GM18858 (cell line): ENCODE measurements at regions not wholly inside any gene's neighbourhood (a gene's known extent, or its start where the extent isn't known, plus 50 kb on each side); places are given as distances from the start of the nearest gene placed in this dataset.

ENCODE experiments used
- ATAC-seq: cut with Tn5 transposase; IDR thresholded peaks from one replicate; pipeline ENCODE4 v1.9.1; 2021; ENCODE audit not compliant: unreplicated experiment

DNA sequence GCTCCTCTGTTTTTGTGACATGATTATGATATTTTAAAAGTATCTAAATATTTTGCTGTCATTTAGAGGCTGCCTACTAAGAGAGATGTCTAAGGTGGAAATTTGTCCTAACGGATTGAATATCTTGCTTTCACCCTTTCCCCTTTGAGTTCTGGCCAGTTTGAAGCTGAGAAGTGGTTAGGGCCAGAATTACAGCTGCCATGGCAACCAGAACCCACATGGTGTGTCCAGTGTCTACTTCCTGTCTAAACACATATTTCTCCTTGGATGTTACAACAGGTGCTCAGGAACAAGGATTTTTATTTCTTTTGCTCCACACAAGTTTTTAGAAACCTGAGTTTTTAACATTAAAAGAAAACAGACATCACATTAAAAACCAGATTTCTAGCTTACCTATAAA is 335.1 kb upstream of the OR4E1 start:
- ATAC-seq = no peak

DNA sequence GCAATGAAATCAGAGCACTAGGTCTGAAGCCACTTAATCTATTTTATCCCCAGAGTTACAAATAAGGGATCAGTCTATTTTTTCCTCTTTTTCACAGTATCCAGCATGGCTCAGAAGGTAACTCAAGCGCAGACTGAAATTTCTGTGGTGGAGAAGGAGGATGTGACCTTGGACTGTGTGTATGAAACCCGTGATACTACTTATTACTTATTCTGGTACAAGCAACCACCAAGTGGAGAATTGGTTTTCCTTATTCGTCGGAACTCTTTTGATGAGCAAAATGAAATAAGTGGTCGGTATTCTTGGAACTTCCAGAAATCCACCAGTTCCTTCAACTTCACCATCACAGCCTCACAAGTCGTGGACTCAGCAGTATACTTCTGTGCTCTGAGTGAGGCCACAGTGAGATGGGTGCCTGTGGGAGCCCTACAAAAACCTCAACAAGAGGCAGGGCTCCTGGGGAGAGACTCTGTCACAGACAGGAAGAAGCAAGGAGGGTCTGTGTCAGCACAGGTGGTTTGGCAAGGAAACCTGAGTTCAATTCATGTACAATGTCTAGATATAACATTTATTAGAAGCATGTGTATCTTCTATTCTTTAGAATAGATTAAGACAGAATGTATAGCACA is 334.3 kb upstream of the OR4E1 start:
- no peak for ATAC-seq

DNA sequence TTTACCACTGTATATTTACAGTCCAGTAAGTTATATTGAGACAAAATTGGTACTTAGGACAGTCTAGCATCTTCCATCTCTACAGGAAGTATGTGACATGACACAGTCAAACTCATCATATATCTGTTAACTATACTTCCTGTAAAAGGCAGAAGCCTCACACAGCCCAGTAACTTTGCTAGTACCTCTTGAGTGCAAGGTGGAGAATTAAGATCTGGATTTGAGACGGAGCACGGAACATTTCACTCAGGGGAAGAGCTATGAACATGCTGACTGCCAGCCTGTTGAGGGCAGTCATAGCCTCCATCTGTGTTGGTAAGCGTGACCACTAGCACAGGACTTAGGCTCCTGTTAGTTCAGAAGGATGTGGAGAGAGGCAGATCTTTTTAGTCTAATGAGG is 333.7 kb upstream of the OR4E1 start:
- ATAC-seq = no peak

DNA sequence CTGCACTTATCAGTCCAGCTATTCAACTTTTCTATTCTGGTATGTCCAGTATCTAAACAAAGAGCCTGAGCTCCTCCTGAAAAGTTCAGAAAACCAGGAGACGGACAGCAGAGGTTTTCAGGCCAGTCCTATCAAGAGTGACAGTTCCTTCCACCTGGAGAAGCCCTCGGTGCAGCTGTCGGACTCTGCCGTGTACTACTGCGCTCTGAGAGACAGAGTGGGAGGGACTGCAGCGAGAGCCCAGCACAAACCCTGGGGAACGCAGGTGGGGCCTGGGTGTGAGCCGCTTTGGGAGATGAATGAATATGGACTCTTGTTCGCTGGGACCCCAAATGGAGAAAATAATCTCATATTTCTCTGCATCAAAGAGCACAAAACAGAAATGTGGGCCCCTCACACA is 329.8 kb upstream of the OR4E1 start:
- no peak for ATAC-seq

DNA sequence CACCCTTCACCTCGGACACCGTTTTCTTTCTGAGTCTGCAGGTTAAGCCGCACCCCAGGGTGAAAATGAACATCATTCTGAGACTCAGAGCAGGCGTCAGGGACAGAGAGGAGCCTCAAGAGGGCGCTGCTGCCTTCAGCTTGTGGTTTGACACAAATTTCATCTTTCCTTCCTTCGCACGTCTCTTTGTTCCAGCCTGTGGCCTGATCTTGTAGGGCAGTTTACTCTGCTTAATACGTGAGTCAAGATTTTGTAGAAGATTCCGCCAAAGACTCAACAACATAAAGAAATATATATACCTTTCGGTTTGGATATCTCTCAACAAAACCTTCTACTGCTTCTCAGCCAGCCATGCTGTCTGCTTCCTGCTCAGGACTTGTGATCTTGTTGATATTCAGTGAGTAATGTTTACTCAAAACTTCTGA is 329.3 kb upstream of the OR4E1 start:
- ATAC-seq = no peak

DNA sequence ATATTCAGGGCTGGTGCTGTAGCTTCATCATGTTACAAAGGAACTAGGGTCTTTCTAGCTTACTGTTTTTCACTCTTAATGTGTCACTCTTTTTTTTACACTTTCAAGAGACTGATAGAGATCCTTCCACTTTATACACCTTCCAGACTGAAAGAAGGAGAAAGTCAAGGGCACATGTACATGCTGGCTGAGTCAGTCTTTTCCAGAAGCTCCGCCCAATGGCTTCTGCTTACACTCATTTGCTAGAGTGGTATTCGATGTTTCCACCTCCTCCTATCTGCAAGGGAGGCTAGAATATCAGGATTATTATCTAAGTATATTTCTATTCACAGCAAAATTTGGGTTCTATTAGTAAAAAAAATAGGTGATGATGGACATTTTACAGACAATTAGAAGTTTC is 325.8 kb upstream of the OR4E1 start:
- no peak for ATAC-seq

DNA sequence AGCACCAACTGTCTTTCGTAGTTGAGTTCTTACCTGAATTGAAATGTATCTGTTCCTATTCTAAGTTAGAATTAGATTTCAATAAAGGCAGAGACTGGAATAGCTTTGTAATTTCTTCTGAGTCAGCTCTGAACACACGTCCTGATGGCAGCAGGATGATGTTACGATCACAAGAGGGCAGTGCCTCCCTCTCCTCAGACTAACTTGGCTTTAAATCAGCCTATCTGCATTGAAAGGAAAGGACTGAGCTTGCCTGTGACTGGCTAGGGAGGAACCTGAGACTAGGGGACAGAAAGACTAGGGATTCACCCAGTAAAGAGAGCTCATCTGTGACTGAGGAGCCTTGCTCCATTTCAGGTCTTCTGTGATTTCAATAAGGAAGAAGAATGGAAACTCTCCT is 323.7 kb upstream of the OR4E1 start:
- no peak for ATAC-seq

DNA sequence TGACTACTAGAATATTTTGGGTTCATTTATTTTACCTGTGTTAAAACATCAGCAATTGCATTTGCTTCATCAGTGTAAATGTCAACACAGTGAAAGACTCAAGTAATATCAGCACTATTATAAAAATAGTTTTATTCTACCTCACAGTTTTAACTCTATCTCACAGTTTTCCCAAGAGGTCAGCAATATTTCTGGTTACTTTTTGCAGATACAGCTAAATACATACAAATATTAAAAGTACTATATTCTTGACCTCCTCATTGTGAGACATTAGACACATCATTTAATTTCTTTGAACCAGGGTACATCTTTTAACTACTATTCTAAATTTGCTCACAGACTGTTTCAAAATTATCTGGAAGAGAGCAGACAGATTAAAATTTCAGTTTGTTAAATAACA is 321.7 kb upstream of the OR4E1 start:
- ATAC-seq = no peak

DNA sequence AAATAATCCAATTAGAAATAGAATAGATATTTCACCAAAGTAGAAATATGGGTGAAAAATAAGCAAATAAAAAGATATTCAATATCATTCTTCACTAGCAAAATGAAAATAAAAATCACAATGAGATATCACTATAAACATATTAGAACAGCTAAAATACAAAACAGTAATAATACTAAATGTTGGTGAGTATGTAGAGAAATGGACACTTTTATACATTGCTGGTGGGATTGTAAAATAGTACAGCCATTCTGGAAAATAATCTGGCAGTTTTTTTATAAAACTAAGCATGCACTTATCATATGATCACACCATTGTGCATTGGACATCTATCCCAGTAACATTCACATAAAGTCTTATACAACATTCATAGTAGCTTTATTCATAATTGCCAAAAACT is 320.2 kb upstream of the OR4E1 start:
- no peak for ATAC-seq

DNA sequence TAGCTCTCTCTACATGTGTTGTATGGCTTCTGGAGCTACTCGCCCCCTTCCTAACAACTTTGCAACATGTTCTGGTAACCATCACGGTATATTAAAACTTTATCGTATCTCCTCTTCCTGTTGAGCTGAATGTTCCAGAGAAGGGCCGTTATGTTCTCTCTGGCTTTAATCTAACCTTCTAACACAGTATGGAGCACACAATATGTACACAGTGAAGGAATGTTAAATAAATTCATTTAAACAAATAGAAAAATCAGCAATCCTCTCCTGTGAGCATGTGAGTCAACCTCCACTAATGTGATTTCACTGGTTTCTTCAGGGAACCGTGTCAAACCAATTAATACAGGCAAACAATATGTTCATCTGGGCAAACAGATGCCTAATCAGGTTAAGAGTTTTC is 319.5 kb upstream of the OR4E1 start:
- ATAC-seq = no peak

DNA sequence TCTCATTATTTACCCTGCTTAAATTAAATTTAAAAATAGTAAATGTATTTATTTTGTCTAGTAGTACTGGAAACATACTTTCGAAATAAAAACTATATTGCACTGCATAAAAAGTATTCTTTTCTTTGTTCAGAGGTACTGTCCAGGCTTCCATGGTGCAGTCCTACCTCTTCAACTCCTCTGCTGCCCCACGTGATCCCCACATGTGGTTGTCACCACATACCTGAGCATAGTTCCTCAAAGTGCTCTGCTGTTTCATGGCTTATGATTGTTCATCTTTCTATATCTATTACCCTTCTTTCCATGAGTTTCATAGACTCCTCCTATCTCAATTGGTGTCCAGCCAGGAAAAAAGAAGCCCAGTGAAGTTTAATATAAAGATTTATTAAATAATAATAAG is 317.5 kb upstream of the OR4E1 start:
- ATAC-seq = no peak

DNA sequence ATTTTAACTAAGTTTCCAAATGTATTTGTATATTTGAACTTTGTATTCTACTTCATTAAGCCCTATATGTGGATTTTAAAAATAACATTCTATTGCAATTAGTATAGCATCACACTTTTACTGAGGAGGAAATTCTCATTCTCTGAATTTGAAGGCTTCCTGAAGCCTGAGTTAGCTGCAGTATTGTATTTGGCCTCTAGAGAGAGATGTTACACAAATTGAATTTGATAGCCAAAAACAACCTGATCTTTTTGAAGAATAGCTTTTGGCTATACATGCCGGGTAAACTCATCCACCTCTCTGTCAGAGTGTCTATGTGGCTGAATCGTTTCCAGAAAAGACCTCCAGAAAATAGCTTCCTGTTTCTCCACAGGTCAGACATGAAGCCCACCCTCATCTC is 316.5 kb upstream of the OR4E1 start:
- ATAC-seq = no peak

DNA sequence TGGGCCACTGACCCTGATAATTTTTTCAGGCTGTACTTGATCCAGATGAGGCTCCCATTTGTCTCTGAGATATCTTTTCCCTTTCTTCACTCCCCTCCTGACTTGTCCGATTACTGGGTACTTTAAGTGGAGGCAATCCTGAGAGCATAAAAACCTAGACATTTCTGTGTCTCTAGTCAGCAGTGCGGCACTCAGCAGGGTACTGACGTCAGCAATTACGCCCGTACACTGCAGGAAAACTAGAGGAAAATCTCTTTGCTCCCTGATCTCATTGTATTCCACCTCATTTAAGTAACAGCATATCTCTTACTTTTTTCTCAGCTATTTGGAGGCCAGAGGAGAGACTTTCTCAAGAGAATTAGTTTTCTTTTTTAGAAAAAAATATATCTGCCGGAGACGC is 315.5 kb upstream of the OR4E1 start:
- ATAC-seq = no peak

DNA sequence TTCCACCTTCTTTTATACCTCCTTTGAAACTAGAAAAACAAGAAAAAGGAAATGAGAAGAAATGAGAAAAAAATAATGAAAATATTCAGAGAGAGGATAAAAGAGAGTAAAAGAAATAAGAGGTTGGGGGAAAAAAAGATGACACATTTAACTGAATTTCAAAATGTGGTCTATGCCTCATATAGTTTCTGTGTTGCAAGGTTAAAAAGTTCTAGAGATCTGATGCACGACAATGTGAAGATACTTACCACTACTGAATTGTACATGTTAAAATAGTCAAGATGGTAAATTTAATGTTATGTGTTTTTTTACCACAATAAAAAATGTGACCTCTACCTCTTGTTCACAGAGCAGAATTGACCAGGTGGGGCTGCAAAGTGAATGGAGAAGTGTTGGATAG is 314.8 kb upstream of the OR4E1 start:
- ATAC-seq = no peak

DNA sequence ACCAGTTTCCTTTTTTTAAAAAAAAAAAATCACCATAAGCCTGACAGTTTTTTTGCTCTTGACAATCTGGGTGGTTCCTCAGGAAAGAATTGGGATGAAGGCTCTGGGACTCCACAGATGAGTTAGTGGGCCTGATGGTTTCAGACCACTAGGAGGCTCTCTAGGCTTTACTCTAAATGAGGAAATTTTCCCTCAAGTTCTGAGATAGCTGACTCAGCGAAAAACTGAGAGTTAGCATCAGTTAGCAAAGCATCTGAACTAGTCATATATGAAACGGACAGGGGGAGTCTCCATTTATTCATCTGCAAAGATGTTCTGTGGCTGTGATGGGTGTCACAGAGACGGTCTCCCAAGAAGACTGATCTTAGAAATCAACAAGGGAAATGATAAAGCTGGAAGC is 314.3 kb upstream of the OR4E1 start:
- ATAC-seq = no peak

DNA sequence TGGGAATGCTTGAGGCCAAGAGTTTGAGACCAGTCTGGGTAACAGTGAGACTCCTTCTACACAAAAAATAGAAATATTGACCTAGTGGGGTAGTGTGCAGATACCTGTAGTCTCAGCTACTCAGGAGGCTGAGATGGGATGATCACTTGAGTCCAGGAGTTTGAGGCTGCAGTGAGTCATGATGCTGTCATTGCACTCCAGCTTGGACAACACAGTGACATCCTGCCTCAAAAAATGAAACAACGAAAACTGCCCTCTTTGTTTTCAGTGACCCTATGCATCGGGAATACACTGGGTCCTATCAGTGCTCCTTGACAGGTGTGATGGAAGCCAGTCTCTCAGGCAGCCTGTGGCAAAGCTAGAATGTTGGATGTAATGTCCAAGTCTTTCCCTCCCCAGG is 311.5 kb upstream of the OR4E1 start:
- ATAC-seq = no peak

DNA sequence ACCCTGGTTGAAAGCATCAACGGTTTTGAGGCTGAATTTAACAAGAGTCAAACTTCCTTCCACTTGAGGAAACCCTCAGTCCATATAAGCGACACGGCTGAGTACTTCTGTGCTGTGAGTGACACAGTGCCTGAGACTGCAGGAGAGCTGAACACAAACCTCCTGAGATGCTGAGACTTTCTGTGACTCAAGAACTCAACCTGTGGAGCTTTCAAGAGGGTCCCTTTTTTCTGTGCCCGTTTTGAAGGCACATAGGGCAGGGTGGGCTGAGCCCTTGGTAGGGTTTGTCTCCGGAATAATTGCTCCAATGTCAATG is 305.3 kb upstream of the OR4E1 start:
- no peak for ATAC-seq

DNA sequence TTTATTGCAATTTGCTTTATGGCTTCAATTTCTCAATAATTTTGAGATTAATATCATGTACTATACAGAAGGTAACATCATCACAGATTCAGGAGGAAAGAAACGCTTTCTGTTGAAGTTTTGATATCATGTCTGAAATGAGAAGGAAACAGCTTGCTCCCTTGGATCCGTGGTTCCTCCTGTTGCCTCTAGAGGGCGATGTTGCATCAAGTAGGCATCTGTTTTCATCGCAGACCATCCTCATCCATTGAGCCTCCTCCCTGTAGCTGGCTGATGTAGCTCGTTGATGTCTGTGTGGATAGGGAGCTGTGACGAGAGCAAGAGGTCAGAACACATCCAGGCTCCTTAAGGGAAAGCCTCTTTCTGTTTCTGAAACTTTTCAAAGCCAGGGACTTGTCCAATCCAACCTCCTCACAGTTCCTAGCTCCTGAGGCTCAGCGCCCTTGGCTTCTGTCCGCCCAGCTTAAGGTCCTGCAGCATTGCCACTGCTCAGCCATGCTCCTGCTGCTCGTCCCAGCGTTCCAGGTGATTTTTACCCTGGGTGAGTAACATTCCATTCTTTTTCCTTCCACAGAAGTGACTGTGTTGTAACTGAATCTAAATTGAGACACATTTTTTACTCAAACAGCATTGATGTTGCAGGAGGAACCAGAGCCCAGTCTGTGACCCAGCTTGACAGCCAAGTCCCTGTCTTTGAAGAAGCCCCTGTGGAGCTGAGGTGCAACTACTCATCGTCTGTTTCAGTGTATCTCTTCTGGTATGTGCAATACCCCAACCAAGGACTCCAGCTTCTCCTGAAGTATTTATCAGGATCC is 304.8 kb upstream of the OR4E1 start:
- no peak for ATAC-seq

DNA sequence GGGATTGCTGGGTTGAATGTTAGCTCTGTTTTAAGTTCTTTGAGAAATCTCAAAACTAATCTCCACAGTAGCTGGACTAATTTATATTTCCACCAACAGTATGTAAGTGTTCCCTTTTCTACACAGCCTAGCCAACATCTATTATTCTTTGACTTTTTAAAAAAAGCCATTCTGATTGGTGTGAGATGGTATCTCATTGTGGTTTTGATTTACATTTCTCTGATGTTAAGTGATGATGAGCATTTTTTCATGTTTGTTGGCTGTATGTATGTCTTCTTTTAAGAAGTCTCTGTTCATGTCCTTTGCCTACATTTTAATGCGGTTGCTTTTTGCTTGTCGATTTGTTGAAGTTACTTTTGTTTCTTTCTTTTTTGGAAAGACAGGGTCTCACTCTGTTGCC is 301.1 kb upstream of the OR4E1 start:
- no peak for ATAC-seq

DNA sequence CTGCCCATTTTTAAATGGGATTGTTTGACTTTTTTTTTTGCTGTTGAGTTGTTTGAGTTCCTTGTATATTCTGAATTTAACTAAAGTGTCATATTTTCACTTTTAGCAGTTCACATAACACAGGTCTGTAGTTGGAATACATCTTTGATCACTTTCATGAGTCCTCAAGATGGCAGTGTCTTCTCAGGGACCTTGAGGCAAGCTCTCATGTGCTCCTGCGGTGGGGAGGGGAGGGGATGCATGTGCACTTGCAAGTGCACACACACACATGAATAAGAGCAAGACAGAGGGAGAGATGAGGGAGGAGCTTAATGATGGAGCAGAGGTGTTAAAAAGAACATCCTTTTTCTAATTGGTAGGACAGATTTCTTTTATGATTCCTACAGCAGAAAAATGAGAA is 291.4 kb upstream of the OR4E1 start:
- ATAC-seq = no peak

DNA sequence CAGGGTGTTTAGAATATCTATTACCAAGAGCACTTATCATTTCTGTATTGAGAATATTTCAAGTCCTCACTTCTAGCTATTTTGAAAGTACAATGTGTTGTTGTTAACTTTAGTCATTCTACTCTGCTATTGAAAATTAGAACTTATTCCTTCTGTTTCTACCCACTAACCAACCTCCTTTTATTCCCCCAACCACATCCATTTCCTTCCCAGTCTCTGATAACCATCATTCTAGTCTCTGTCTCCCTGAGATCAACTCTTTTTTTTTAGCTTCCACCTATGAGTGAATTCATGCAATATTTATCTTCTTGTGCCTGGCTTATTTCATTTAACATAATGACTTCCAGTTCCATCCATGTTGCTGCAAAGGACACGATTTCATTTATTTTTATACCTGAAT is 290.6 kb upstream of the OR4E1 start:
- ATAC-seq = no peak

DNA sequence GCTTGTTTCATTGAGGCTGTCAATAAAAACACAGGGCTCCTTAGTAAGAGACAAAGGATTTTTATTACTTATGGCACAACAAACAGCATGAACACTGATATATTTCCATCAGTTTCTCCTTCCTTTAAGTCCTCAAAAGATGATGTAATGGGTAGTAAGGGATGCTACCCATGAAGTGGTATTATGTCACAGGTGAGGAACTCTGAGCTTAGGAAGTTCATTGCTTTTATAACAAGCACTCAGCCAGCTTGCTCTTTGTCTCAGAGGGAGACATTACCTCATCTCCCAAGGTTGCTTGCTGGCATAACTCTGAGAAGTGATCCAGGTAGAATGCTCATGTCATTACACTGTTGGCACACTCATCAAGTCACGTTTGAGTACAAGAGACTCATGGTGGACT is 287.0 kb upstream of the OR4E1 start:
- no peak for ATAC-seq

DNA sequence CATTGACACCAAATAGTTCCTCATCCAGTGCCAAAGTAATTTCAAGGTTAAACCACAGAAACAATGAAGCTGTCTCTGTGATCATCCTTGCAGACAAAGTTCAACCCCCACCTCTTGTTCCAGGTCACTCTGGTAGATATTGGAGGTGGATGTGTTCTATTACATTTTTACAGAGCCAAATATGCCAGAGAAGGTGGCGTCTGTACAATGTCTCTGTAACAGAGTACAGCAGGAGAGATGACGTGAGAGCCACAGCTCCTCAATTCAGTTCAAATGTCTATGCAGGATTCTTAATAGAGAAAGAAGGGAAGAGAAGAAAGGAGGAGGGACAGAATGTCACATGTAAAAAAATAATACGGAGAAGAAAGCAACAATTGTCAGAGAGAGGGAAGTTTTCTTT is 268.3 kb upstream of the OR4E1 start:
- no peak for ATAC-seq
